K562 (cell line): ENCODE measurements at regions not wholly inside any gene's neighbourhood (a gene's known extent, or its start where the extent isn't known, plus 50 kb on each side); places are given as distances from the start of the nearest gene placed in this dataset.

Source experiments
- ATAC-seq: fragments of 200-7000 bp; cut with Tn5 transposase; 3 replicates; pipeline ENCODE4 v1.9.1; 2020; ENCODE audit warnings: moderate library complexity
- BruUV-seq: library from RNA; stranded (reverse); fragments of 400-500 nt; replicated peaks from 2 replicates; lab custom pipeline; 2021; lab: Mats Ljungman, UMichigan
- CTCF ChIA-PET: fragments of 300-600 bp; formaldehyde crosslinking; extraction: SDS; loops from one replicate; lab custom pipeline; 2021; ENCODE audit warnings: low intra/inter-chr PET ratio; lab: Yijun Ruan, JAX
- POLR2A ChIA-PET: fragments of 300-600, 350-650 bp; sonication (Branson Sonifier 250); formaldehyde crosslinking; extraction: SDS; loops from one replicate; lab custom pipeline; 2021; ENCODE audit warnings: antibody characterized with exemption, inconsistent platforms; lab: Yijun Ruan, JAX
- DNase-seq, 4 experiments: peaks; one replicate each; pipeline versions ENCODE4 v3.0.0 to v3.0.0-alpha.2; 2011 to 2018; ENCODE audit warnings: low spot score in 3 of 4, mixed read lengths in 3 of 4; ENCODE audit errors: extremely low read depth in 1 of 4
- FAIRE-seq: peaks from 2 replicates; lab custom pipeline; 2011; peaks lifted over from hg19 to GRCh38; lab: Jason Lieb, UNC
- H2AFZ ChIP-seq: 2 replicates; pipeline ENCODE4 v1.6.0; 2011; ENCODE audit warnings: low read depth, low read length, control low read depth, inconsistent platforms
- H3K27ac ChIP-seq: fragments of 200-600 bp; 3 replicates; pipeline ENCODE4 v1.8.0; 2011; ENCODE audit warnings: low read depth, mild to moderate bottlenecking, control low read depth, inconsistent platforms, low read length, moderate library complexity, mixed read lengths; ENCODE audit errors: extremely low read depth
- H3K27me3 ChIP-seq, 2 experiments: fragments of 300-600 bp in 1 of 2; 2 replicates in 1 of 2; 3 replicates in 1 of 2; pipeline versions ENCODE4 v1.6.0 to v1.8.0; 2011; ENCODE audit warnings: inconsistent platforms in 2 of 2, low read length in 2 of 2, mild to moderate bottlenecking in 1 of 2, mixed read lengths in 1 of 2, moderate library complexity in 1 of 2; ENCODE audit not compliant: control insufficient read depth in 2 of 2, insufficient read depth in 2 of 2
- H3K36me3 ChIP-seq: fragments of 300-600 bp; 3 replicates; pipeline ENCODE4 v1.8.0; 2011; ENCODE audit warnings: mild to moderate bottlenecking, low read length, inconsistent platforms; ENCODE audit not compliant: control insufficient read depth, insufficient read depth
- H3K4me1 ChIP-seq, 2 experiments: fragments of 200-600 bp in 1 of 2; replicated peaks in 1 of 2; 2 replicates in 1 of 2; 3 replicates in 1 of 2; pipeline versions ENCODE4 v1.5.1 to v1.8.0; 2011; ENCODE audit warnings: inconsistent platforms in 2 of 2, low read length in 2 of 2, mild to moderate bottlenecking in 1 of 2, mixed read lengths in 1 of 2, moderate library complexity in 1 of 2; ENCODE audit not compliant: control insufficient read depth in 2 of 2, insufficient read depth in 2 of 2
- H3K4me2 ChIP-seq: 2 replicates; pipeline ENCODE4 v1.6.1; 2011; ENCODE audit warnings: low read length, control low read depth, inconsistent platforms, mixed read lengths; ENCODE audit not compliant: insufficient read depth
- H3K4me3 ChIP-seq: fragments of 200-600 bp; sonication (generic), shearing (Covaris generic); 2 replicates; pipeline ENCODE4 v1.5.1; 2016; ENCODE audit warnings: control low read depth, inconsistent platforms
- H3K79me2 ChIP-seq: fragments of 200-600 bp; 3 replicates; pipeline ENCODE4 v1.8.0; 2011; ENCODE audit warnings: low read length, inconsistent platforms; ENCODE audit not compliant: control insufficient read depth, insufficient read depth
- H3K9ac ChIP-seq, 2 experiments: 2 replicates each; pipeline versions ENCODE4 v1.6.0 to v1.6.1; 2011; ENCODE audit warnings: low read depth in 2 of 2, low read length in 2 of 2, control low read depth in 1 of 2, inconsistent platforms in 1 of 2, mild to moderate bottlenecking in 1 of 2, mixed read lengths in 1 of 2; ENCODE audit not compliant: insufficient read depth in 1 of 2
- H3K9me1 ChIP-seq: one replicate; pipeline ENCODE4 v1.6.0; 2011; ENCODE audit warnings: inconsistent platforms, mild to moderate bottlenecking, low read length, moderate library complexity; ENCODE audit not compliant: control insufficient read depth, insufficient read depth
- H3K9me3 ChIP-seq: replicated peaks from 2 replicates; pipeline ENCODE4 v1.5.1; 2011; ENCODE audit warnings: low read depth, low read length, inconsistent platforms; ENCODE audit not compliant: control insufficient read depth, insufficient read depth
- H4K20me1 ChIP-seq: replicated peaks from 2 replicates; pipeline ENCODE4 v1.6.1; 2011; ENCODE audit warnings: low read length, inconsistent platforms, mixed read lengths; ENCODE audit not compliant: control insufficient read depth, insufficient read depth
- ELK1 ChIP-seq: sonication (generic); formaldehyde crosslinking; IDR thresholded peaks from 2 replicates; pipeline ENCODE4 v1.8.1; 2022; ENCODE audit warnings: missing genetic modification reagents
- HCFC1 ChIP-seq: IDR thresholded peaks from 2 replicates; pipeline ENCODE4 v1.6.1; 2012; ENCODE audit warnings: low read depth, low read length, improper control_type of control experiment
- ZFP36 ChIP-seq: fragments of 150-350 bp; IDR thresholded peaks from 2 replicates; pipeline ENCODE4 v1.6.1; 2018; ENCODE audit warnings: low read length, low read depth; ENCODE audit not compliant: partially characterized antibody
- ZNF175 ChIP-seq: fragments of 200-800 bp; sonication (Bioruptor generic); IDR thresholded peaks from 2 replicates; pipeline ENCODE4 v1.6.1; 2016; ENCODE audit warnings: low read depth, mild to moderate bottlenecking, missing genetic modification characterization, missing compliant biosample characterization
- ZNF398 ChIP-seq: fragments of 250-450 bp; sonication (Bioruptor Pico); IDR thresholded peaks from 2 replicates; pipeline ENCODE4 v1.8.0; 2021; ENCODE audit warnings: moderate library complexity, mild to moderate bottlenecking, inconsistent platforms
- ZNF780A ChIP-seq: fragments of 250-450 bp; sonication (Bioruptor Pico); IDR thresholded peaks from 2 replicates; pipeline ENCODE4 v1.5.0; 2021; ENCODE audit warnings: mild to moderate bottlenecking
- WGBS: fragments of 100-300 bp; shearing (Covaris generic); methylation state at CpG from one replicate; pipeline ENCODE4 v1.1.6; 2016; ENCODE audit warnings: low coverage, mixed read lengths; ENCODE audit not compliant: insufficient coverage; ENCODE audit errors: missing lambda C conversion rate; 5-methylcytosine and 5-hydroxymethylcytosine counted together
- in situ Hi-C: fragments of 300-500 bp; cut with MboI; formaldehyde crosslinking; loops from 4 replicates; pipeline ENCODE4 v1.15.0; 2018; ENCODE audit warnings: inconsistent platforms, mixed read lengths
- intact Hi-C: fragments of 100-400 bp; cut with micrococcal nuclease; formaldehyde crosslinking; loops from 2 replicates; pipeline ENCODE4 v1.14.2; 2022
- TF ChIP-seq, protein P1 (sequence below): sonication (generic); formaldehyde crosslinking; IDR thresholded peaks from 2 replicates; pipeline ENCODE4 v1.9.0; 2022; ENCODE audit warnings: mild to moderate bottlenecking, missing genetic modification reagents
- TF ChIP-seq, protein P2 (sequence below): fragments of 250-450 bp; sonication (Bioruptor Pico); IDR thresholded peaks from 2 replicates; pipeline ENCODE4 v1.4.0; 2020; ENCODE audit warnings: borderline replicate concordance
- TF ChIP-seq, protein P3 (sequence below): fragments of 450-650 bp; IDR thresholded peaks from 2 replicates; pipeline ENCODE4 v1.7.0; 2016; ENCODE audit warnings: borderline replicate concordance
- TF ChIP-seq, protein P4 (sequence below): fragments of 200-800 bp; sonication (Bioruptor generic); IDR thresholded peaks from 2 replicates; pipeline ENCODE4 v1.6.1; 2017; ENCODE audit warnings: missing genetic modification characterization, missing compliant biosample characterization

- H3K9me3 ChIP-seq = no peaks in the 10 kb centered on the region
- no peaks in the 10 kb centered on the region for H3K4me1 ChIP-seq
- no peaks in the 10 kb centered on the region for H3K79me2 ChIP-seq
- DNase-seq (no peak), FAIRE-seq (no peak), ATAC-seq (no peak)
- intact Hi-C loops = no loop called here
- H3K36me3 ChIP-seq = no peaks in the 10 kb centered on the region
- no peak overlapping the region for H2AFZ ChIP-seq
- ChIA-PET CTCF (no interaction called here), POLR2A (no interaction called here)
- no peaks in the 10 kb centered on the region for H3K27me3 ChIP-seq
- no peak overlapping the region for H3K4me3 ChIP-seq
- H4K20me1 ChIP-seq = no peaks in the 10 kb centered on the region
- H3K27ac ChIP-seq = no peak overlapping the region
- no peak overlapping the region for H3K9ac ChIP-seq
- BruUV-seq = no TSS peak
- in situ Hi-C loops = no loop called here
- TF ChIP-seq HCFC1 (no peak), ZFP36 (no peak), ZNF780A (CRISPR knock-in tag) (no peak), ZNF175 (no peak), ELK1 (CRISPR knock-in tag) (no peak), ZNF398 (CRISPR knock-in tag) (no peak)
- TF ChIP-seq, protein P1, sequence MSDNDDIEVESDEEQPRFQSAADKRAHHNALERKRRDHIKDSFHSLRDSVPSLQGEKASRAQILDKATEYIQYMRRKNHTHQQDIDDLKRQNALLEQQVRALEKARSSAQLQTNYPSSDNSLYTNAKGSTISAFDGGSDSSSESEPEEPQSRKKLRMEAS (CRISPR knock-in tag) = no peak
- TF ChIP-seq, protein P2, sequence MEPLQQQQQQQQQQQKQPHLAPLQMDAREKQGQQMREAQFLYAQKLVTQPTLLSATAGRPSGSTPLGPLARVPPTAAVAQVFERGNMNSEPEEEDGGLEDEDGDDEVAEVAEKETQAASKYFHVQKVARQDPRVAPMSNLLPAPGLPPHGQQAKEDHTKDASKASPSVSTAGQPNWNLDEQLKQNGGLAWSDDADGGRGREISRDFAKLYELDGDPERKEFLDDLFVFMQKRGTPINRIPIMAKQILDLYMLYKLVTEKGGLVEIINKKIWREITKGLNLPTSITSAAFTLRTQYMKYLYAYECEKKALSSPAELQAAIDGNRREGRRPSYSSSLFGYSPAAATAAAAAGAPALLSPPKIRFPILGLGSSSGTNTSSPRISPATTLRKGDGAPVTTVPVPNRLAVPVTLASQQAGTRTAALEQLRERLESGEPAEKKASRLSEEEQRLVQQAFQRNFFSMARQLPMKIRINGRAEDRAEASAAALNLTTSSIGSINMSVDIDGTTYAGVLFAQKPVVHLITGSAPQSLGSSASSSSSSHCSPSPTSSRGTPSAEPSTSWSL (CRISPR knock-in tag) = no peak
- TF ChIP-seq, protein P3, sequence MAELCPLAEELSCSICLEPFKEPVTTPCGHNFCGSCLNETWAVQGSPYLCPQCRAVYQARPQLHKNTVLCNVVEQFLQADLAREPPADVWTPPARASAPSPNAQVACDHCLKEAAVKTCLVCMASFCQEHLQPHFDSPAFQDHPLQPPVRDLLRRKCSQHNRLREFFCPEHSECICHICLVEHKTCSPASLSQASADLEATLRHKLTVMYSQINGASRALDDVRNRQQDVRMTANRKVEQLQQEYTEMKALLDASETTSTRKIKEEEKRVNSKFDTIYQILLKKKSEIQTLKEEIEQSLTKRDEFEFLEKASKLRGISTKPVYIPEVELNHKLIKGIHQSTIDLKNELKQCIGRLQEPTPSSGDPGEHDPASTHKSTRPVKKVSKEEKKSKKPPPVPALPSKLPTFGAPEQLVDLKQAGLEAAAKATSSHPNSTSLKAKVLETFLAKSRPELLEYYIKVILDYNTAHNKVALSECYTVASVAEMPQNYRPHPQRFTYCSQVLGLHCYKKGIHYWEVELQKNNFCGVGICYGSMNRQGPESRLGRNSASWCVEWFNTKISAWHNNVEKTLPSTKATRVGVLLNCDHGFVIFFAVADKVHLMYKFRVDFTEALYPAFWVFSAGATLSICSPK = no peak
- TF ChIP-seq, protein P4, sequence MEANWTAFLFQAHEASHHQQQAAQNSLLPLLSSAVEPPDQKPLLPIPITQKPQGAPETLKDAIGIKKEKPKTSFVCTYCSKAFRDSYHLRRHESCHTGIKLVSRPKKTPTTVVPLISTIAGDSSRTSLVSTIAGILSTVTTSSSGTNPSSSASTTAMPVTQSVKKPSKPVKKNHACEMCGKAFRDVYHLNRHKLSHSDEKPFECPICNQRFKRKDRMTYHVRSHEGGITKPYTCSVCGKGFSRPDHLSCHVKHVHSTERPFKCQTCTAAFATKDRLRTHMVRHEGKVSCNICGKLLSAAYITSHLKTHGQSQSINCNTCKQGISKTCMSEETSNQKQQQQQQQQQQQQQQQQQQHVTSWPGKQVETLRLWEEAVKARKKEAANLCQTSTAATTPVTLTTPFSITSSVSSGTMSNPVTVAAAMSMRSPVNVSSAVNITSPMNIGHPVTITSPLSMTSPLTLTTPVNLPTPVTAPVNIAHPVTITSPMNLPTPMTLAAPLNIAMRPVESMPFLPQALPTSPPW = no peak
- no peak overlapping the region for H3K4me2 ChIP-seq
- 0% methylated on average over 4 of the region's 4 CpGs for WGBS
- H3K9me1 ChIP-seq = no peaks in the 10 kb centered on the region
Observed at GRCh38 chr12:58502841-58503240, 417.5 kb downstream of the LRIG3 start.
